Heart left ventricle (tissue), 16 donors: ENCODE measurements at regions not wholly inside any gene's neighbourhood (a gene's known extent, or its start where the extent isn't known, plus 50 kb on each side); places are given as distances from the start of the nearest gene placed in this dataset.
"Not testable (repeated sequence)": the region's sequence is repeated elsewhere in the genome, so short reads cannot be mapped to it uniquely, and the experiment has no call there.

Experiments used
- ATAC-seq, 4 donors: fragments of 200-7000 bp; cut with Tn5 transposase; one replicate each; pipeline ENCODE4 v1.9.1; 2020 to 2022; ENCODE audit warnings: moderate library complexity in 4 of 4, mild to moderate bottlenecking in 3 of 4, moderate number of reproducible peaks in 1 of 4
- DNase-seq, 5 donors: peaks; one replicate each; pipeline ENCODE4 v3.0.0-alpha.2; 2020
- H3K27ac ChIP-seq, 12 donors: fragments of 200-600 bp; sonication (generic) in 4 of 12; one replicate each; pipeline versions ENCODE4 v1.5.0 to v1.8.0; 2016 to 2022; ENCODE audit warnings: mild to moderate bottlenecking in 2 of 12
- H3K27me3 ChIP-seq, 9 donors: fragments of 200-600 bp; sonication (generic) in 2 of 9; one replicate each; pipeline versions ENCODE4 v1.5.1 to v1.8.0; 2016 to 2022; ENCODE audit warnings: mild to moderate bottlenecking in 3 of 9
- H3K36me3 ChIP-seq, 9 donors: fragments of 200-600 bp; sonication (generic) in 2 of 9; one replicate each; pipeline versions ENCODE4 v1.5.0 to v1.8.0; 2018 to 2022; ENCODE audit warnings: mild to moderate bottlenecking in 2 of 9
- H3K4me1 ChIP-seq, 12 donors: fragments of 200-600 bp; sonication (generic) in 4 of 12; one replicate each; pipeline versions ENCODE4 v1.5.0 to v1.8.0; 2016 to 2022; ENCODE audit warnings: mild to moderate bottlenecking in 3 of 12
- H3K4me3 ChIP-seq, 12 donors: fragments of 200-600 bp; sonication (generic) in 4 of 12; one replicate each; pipeline versions ENCODE4 v1.5.0 to v1.8.0; 2017 to 2022; ENCODE audit warnings: mild to moderate bottlenecking in 9 of 12, moderate library complexity in 4 of 12
- H3K9me3 ChIP-seq, 12 donors: fragments of 200-600 bp; sonication (generic) in 4 of 12; one replicate each; pipeline versions ENCODE4 v1.5.0 to v1.8.0; 2016 to 2022; ENCODE audit warnings: mild to moderate bottlenecking in 1 of 12
- POLR2A ChIP-seq, 2 donors: fragments of 450-650 bp; IDR thresholded peaks; one replicate each; pipeline ENCODE4 v1.6.1; 2017; ENCODE audit warnings: antibody characterized with exemption in 2 of 2, mild to moderate bottlenecking in 2 of 2, moderate library complexity in 2 of 2
- WGBS, 4 donors: extraction: QIAGEN DNeasy Blood & Tissue Kit in 2 of 4; methylation state at CpG; one replicate each; pipeline versions ENCODE4 v1.1.5 to v1.1.7; 2013 to 2018; 5-methylcytosine and 5-hydroxymethylcytosine counted together
- intact Hi-C, 10 donors: fragments of 100-400 bp; cut with DNase I; formaldehyde crosslinking; loops; one replicate each; pipeline versions ENCODE4 v1.11.1 to v1.14.2; 2022
- TF ChIP-seq, protein P1 (sequence below), 12 donors: fragments of 200-600 bp; sonication (generic) in 4 of 12; IDR thresholded peaks; one replicate each; pipeline versions ENCODE4 v1.5.0 to v1.8.0; 2018 to 2022; ENCODE audit warnings: antibody characterized with exemption in 12 of 12, mild to moderate bottlenecking in 5 of 12
- donor health status: ischemic (EF 13 %, LVEDD 7.1; RV severe dilation, severe dysfunction).
- donor health status: healthy with polysubstance abuse.
- donor health status: DM: no; HTN: yes; CAD: no.
- donor health status: DM: no; HTN: no; CAD: no.
- donor health status: ischemic (EF 25% LVEDD 6.9; RV normal size, moderate dysfunction).
- donor health status: ischemic (EF 25% LVEDD 5.7; RV mildly dilated, moderate dysfunction).
- donor health status: healthy.
- donor health status: DM: yes; HTN: yes; CAD: no.
- donor health status: ischemic (EF 35%, LVEDD 5.7; RV mildly dilated, moderate dysfunction).
- donor health status: nonischemic (EF 11% LVEDD 7.7; RV severe dilation, severe dysfunction).
- donor health status: DM: yes; HTN: yes; CAD: no.
- donor health status: PGD.
- donor health status: ischemic (EF 29% LVEDD 5.4; RV normal size, mild dysfunction).
- donor health status: nonischemic (EF 23%, LVEDD 6.1; RV moderate dilation, normal function).

- Histone ChIP-seq H3K27ac (no peak overlapping the region), H3K4me3 (no peak overlapping the region), H3K4me1 (no peaks in the 10 kb centered on the region), H3K9me3 (no peaks in the 10 kb centered on the region), H3K27me3 (no peaks in the 10 kb centered on the region), H3K36me3 (no peaks in the 10 kb centered on the region)
- TF ChIP-seq POLR2A (IDR thresholded peaks at IDR 0.05) = no peak
- TF ChIP-seq, protein P1, sequence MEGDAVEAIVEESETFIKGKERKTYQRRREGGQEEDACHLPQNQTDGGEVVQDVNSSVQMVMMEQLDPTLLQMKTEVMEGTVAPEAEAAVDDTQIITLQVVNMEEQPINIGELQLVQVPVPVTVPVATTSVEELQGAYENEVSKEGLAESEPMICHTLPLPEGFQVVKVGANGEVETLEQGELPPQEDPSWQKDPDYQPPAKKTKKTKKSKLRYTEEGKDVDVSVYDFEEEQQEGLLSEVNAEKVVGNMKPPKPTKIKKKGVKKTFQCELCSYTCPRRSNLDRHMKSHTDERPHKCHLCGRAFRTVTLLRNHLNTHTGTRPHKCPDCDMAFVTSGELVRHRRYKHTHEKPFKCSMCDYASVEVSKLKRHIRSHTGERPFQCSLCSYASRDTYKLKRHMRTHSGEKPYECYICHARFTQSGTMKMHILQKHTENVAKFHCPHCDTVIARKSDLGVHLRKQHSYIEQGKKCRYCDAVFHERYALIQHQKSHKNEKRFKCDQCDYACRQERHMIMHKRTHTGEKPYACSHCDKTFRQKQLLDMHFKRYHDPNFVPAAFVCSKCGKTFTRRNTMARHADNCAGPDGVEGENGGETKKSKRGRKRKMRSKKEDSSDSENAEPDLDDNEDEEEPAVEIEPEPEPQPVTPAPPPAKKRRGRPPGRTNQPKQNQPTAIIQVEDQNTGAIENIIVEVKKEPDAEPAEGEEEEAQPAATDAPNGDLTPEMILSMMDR (IDR thresholded peaks at IDR 0.05) = no peak
- no peak for ATAC-seq
- 26 to 83% (median 77%) methylated on average over 5 of the region's 5 CpGs for WGBS, 4 donors
- intact Hi-C loops = no loop called here
- DNase-seq = no peak
Measured at GRCh38 chr3:20528180-20528770, 342.3 kb upstream of the SGO1 start.

- no peak for ATAC-seq
Measured at GRCh38 chr3:20527368-20527767, 341.4 kb upstream of the SGO1 start.

GRCh38 chr3:20524328-20524727 lies 338.3 kb upstream of the SGO1 start:
- intact Hi-C loops = no loop called here
- Histone ChIP-seq H3K27ac (no peak overlapping the region), H3K36me3 (no peaks in the 10 kb centered on the region)

More at GRCh38 chr3:20527368-20527767, 341.4 kb upstream of the SGO1 start:
- Histone ChIP-seq H3K27me3 (no peaks in the 10 kb centered on the region), H3K4me1 (no peaks in the 10 kb centered on the region), H3K27ac (no peak overlapping the region), H3K4me3 (no peak overlapping the region), H3K9me3 (peaks cover 0 to 6% (median 0%) of the 10 kb centered on the region in 12 donors), H3K36me3 (no peaks in the 10 kb centered on the region)
- intact Hi-C loops = no loop called here
- TF ChIP-seq, protein P1 (IDR thresholded peaks at IDR 0.05) = no peak
- no peak for TF ChIP-seq POLR2A (IDR thresholded peaks at IDR 0.05)
- no peak for DNase-seq
- WGBS, 4 donors = 66 to 75% (median 68%) methylated on average over 1 of the region's 1 CpG

DNA sequence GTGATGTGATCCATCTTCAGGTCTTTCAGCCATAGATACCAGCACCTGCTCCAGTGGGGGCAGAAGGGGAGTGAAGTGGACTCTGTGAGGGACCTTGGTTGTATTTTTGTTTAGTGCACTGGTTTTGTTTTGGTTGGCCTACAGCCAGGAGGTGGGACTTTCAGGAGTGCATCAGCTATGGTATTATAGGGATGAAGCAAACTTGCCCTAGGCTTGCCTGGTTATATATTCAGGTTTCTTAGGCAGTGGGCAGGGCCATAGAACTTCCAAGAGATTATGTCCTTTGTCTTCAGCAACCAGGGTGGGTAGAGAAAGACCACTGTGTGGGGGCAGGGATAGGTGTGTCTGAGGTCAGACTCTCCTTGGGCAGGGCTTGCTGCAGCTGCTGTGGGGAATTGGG lies 337.3 kb upstream of the SGO1 start:
- TF ChIP-seq, protein P1 (IDR thresholded peaks at IDR 0.05) = no peak
- no peak overlapping the region for H3K4me3 ChIP-seq
- intact Hi-C loops = no loop called here

More at GRCh38 chr3:20524328-20524727, 338.3 kb upstream of the SGO1 start:
- TF ChIP-seq, protein P1 (IDR thresholded peaks at IDR 0.05) = no peak
- no peak for TF ChIP-seq POLR2A (IDR thresholded peaks at IDR 0.05)
- ATAC-seq (no peak), DNase-seq (no peak)
- no peaks in the 10 kb centered on the region for H3K27me3 ChIP-seq
- no peak overlapping the region for H3K4me3 ChIP-seq
- H3K4me1 ChIP-seq = no peaks in the 10 kb centered on the region
- H3K9me3 ChIP-seq = peaks cover 0 to 16% (median 0%) of the 10 kb centered on the region in 12 donors

GRCh38 chr3:20517316-20517715 lies 331.3 kb upstream of the SGO1 start:
- not testable (repeated sequence) for ATAC-seq
- intact Hi-C loops = loop anchor here in 5 of 10 donors (10.0 kb wide), 2 partner anchors 967 to 1377 kb away; no protein-coding TSS in a partner anchor

More for the DNA sequence above, 337.3 kb upstream of the SGO1 start:
- Histone ChIP-seq H3K27ac (no peak overlapping the region), H3K36me3 (no peaks in the 10 kb centered on the region), H3K27me3 (no peaks in the 10 kb centered on the region), H3K4me1 (no peaks in the 10 kb centered on the region), H3K9me3 (peaks cover 0 to 16% (median 0%) of the 10 kb centered on the region in 12 donors)
- no peak for ATAC-seq
- DNase-seq = no peak

More at GRCh38 chr3:20517316-20517715, 331.3 kb upstream of the SGO1 start:
- not testable (repeated sequence) for DNase-seq, H3K4me1 ChIP-seq, H3K27ac ChIP-seq, H3K36me3 ChIP-seq, H3K27me3 ChIP-seq, H3K4me3 ChIP-seq
- 92 to 97% (median 95%) methylated on average over 10 of the region's 10 CpGs for WGBS, 4 donors
- H3K9me3 ChIP-seq = peaks cover 0 to 16% (median 0%) of the 10 kb centered on the region in 12 donors
